CD1c-positive myeloid dendritic cell (primary cell): ENCODE measurements at regions not wholly inside any gene's neighbourhood (a gene's known extent, or its start where the extent isn't known, plus 50 kb on each side); places are given as distances from the start of the nearest gene placed in this dataset.

Experiments used
- DNase-seq: peaks from one replicate; pipeline ENCODE4 v3.0.0-alpha.2; 2016; ENCODE audit errors: extremely low spot score

GRCh38 chr10:56622335-56622973 is 261.4 kb upstream of the ZWINT start:
- DNase-seq = peak; percentile 2

- DNase-seq = no peak
Observed at GRCh38 chr10:56606202-56606601, 245.1 kb upstream of the ZWINT start.

GRCh38 chr10:56605051-56605450 is 244.0 kb upstream of the ZWINT start:
- no peak for DNase-seq

GRCh38 chr10:56604624-56605023 is 243.6 kb upstream of the ZWINT start:
- DNase-seq = no peak

- no peak for DNase-seq
Observed at GRCh38 chr10:56599201-56599600, 238.1 kb upstream of the ZWINT start.

- no peak for DNase-seq
Observed at GRCh38 chr10:56596257-56596656, 235.2 kb upstream of the ZWINT start.

- no peak for DNase-seq
Observed at GRCh38 chr10:56593120-56593519, 232.1 kb upstream of the ZWINT start.

GRCh38 chr10:56586461-56586891 is 225.4 kb upstream of the ZWINT start:
- DNase-seq = no peak

- no peak for DNase-seq
Observed at GRCh38 chr10:56585447-56586171, 224.6 kb upstream of the ZWINT start.

- DNase-seq = no peak
Observed at GRCh38 chr10:56583316-56583715, 222.3 kb upstream of the ZWINT start.

GRCh38 chr10:56567580-56567979 is 206.5 kb upstream of the ZWINT start:
- DNase-seq = no peak

GRCh38 chr10:56561336-56561735 is 200.3 kb upstream of the ZWINT start:
- no peak for DNase-seq

GRCh38 chr10:56551037-56551436 is 190.0 kb upstream of the ZWINT start:
- no peak for DNase-seq

- no peak for DNase-seq
Observed at GRCh38 chr10:56547163-56547562, 186.1 kb upstream of the ZWINT start.

- DNase-seq = no peak
Observed at GRCh38 chr10:56537984-56538383, 176.9 kb upstream of the ZWINT start.

GRCh38 chr10:56522166-56522565 is 161.1 kb upstream of the ZWINT start:
- no peak for DNase-seq

GRCh38 chr10:56508562-56508961 is 147.5 kb upstream of the ZWINT start:
- no peak for DNase-seq

GRCh38 chr10:56507033-56507432 is 146.0 kb upstream of the ZWINT start:
- no peak for DNase-seq

GRCh38 chr10:56505555-56505954 is 144.5 kb upstream of the ZWINT start:
- no peak for DNase-seq

- DNase-seq = no peak
Observed at GRCh38 chr10:56496186-56496486, 135.1 kb upstream of the ZWINT start.

- no peak for DNase-seq
Observed at GRCh38 chr10:56487746-56488145, 126.7 kb upstream of the ZWINT start.

- DNase-seq = no peak
Observed at GRCh38 chr10:56481521-56482091, 120.5 kb upstream of the ZWINT start.

GRCh38 chr10:56472978-56473377 is 111.9 kb upstream of the ZWINT start:
- DNase-seq = no peak
